Stimulated activated CD4-positive, alpha-beta T cell treated with anti-CD3 and anti-CD28 coated beads, TNF-alpha, amount 100 ng/mL, for 1 hour (primary cell): ENCODE measurements at regions not wholly inside any gene's neighbourhood (a gene's known extent, or its start where the extent isn't known, plus 50 kb on each side); places are given as distances from the start of the nearest gene placed in this dataset.
"Not testable (repeated sequence)": the region's sequence is repeated elsewhere in the genome, so short reads cannot be mapped to it uniquely, and the experiment has no call there.

Experiments
- DNase-seq, 3 donors: peaks; one replicate each; pipeline ENCODE4 v3.0.0-alpha.2; 2020; ENCODE audit warnings: low read depth in 3 of 3, low spot score in 1 of 3

DNA sequence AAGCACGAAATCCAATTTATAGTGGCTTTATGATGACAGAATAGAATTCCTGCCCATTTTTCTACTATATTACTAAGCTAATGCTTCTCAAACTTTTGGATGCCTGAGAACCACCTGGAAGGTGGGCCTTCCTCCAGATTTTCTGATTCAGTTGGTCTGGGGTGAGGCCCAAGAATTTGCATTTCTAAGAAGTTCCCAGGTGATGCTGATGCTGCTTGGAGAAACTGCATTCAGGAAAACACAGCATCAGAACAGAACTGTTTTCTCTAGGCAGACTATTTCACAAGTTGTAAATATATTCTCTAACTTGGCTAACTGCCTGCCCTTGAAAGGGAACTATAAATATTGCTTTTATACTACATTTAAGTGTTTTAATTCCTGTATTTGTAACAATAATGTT, 644.9 kb upstream of the DPPA4 start:
- DNase-seq: no peak

DNA sequence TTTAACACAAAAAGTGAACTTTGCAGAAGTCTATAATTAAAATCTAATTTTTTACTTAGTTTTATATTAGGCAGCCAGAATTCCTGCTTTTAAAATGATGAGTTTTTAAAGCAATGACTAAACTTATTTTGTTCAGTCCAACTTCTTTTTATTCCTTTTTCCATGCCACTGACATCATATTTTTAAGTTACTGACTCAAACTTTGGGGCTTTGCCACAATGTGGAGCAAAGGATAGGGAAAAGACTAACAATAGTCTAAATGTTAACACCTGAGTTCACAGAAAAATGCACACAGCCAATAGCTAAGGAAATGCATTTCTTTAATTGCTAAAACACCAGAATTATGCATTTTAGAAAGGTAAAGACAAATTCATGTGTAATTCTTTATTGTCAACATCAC, 647.6 kb upstream of the DPPA4 start:
- DNase-seq: no peak

DNA sequence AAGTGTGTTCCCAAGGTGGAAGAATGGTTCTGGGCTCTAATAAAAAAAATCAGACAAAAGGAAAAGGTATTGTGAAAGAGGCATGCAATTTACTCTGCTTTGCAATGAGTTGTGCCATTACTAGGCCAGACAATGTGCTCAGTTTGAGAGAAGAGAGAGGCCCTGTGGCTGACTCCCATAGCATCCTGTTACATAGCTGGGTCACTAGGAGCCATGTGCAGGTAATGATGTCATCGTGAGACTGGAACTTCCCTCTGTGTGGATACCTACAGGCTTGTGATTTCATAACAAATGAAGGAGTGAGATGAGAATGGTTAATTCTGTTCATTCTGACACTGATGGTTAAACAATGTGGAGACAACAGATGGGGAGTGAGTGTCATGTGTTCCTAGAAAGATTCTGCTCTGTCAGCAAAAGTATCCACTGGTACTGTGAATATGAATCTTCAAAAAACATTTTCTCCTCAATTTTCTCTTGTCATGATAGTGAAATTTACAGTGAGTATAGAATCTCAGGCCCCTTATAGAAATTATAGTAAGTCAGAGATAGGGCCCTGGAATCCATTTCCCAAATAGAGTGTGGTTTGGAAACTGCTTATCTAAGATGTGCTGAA, 648.7 kb upstream of the DPPA4 start:
- DNase-seq: no peak

DNA sequence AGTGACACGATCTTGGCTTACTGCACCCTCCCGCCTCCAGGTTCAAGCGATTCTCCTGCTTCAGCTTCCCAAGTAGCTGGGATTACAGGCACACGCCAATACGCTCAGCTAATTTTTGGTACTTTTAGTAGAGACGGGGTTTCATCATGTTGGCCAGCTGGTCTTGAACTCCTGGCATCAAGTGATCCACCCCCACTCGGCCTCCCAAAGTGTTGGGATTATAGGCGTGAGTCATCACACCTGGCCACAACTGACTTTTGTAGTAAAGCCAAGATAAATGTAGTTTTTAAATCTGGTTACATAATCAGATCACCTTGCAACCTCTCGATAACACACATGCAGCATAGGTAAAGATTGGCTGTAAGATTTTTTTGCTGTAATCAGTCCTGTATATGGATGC, 657.5 kb upstream of the DPPA4 start:
- DNase-seq: no peak

DNA sequence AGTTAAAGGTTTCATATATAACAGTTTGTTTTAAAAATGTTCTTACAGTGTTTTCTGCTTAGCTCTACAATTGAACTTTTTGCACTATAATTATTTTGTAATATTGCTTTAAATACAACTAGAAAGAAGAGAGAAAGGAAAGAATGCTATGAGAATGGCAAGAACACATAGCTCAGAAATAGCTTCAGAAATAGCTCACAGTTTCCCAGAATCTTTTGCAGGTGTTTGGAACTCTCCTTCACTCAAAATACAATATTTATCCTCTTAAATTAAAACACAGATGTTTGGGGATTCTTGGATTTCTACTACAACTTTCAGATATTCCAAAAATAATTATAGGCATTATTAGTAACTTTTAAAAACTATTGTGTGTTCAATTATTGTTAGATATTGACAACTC, 658.0 kb upstream of the DPPA4 start:
- DNase-seq: no peak

DNA sequence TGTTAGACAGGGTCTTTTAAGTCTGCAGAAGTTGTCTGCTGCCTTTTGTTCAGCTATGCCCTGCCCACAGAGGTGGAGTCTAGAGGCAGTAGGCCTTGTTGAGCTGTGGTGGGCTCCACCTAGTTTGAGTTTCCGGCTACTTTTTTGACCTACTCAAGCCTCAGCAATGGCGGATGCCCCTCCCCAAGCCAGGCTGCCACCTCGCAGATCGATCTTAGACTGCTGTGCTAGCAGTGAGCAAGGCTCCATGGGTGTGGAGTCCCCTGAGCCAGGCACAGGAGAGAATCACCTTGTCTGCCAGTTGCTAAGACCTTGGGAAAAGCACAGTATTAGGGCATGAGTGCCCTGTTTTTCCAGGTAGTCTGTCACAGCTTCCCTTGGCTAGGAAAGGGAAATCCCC, 664.6 kb upstream of the DPPA4 start:
- DNase-seq: not testable (repeated sequence)

DNA sequence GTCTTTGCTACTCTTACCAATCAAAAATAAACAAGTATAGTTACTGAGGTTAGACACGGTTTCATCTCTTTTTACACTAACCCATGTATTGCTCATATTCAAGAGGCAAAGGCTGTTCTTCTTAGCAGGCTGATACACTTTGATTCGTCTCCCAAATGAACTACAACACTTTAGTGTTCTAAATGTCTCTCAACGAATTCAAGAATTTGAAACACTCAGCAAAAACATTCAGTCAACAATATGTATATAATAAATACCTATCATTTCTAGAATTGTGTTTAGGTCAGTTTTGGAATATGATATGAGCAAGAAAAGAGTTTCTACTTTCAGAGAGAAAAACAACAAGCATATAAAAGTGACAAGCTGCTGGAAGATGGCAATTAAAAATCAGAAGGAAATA, 669.6 kb upstream of the DPPA4 start:
- DNase-seq: no peak

DNA sequence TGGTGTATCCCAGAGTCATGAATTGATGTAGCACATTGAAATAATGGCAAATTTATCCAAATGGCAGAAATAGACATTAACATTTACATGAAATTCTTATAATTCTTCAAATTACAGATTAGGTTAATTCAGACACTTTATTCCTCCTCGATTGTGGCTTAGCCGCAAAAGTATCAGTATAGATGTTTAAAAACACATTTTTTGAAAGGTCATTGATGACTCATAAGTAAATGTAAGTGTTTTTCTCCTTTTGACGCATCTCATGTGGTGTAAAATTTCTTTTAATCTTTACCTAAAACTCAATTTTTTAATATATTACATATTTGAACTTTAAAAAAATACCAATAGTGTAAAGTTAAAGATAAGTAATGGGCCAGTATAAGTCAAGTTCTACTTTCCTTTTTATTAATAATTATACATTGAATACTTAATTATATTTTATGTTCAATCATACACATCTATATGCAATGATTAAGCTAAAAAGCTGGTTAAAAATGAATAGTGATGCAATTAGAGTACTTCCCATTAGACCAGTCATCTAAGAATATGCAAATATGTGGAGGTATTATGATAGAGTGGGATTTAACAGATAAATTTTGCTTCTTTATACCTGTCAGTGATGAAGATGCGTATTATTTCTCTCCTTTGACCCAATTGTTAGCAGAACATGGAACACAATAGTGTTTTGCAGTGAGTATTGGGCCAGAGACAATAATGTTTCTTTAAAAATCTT, 678.1 kb upstream of the DPPA4 start:
- DNase-seq: no peak

DNA sequence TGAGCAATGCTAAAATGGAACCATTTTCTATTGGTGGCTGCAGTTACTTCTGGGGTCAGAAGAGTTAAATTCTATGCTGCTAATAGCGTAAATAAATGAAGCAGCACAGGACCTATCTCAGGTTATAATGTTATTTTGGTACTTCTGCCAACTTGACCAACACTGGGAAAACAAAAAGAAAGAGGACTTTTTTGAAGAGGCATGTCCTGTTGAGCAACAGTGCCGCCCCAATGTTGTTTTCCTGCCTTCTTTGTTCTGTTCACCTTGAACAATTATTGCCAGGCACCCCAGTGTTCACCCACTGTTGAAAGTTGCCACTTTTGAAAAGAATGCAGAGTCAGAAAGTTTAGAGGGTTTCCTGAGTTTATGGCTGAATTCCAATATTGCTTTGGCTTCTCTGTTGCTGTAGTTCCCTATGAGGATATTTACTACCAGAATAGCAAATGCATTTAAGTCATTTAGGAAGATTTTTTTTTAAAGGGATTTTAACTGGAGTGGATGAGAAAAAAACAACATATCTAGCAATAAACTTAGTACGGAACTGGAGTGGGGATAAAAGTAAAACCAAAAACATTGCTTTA, 679.0 kb upstream of the DPPA4 start:
- no peak for DNase-seq

DNA sequence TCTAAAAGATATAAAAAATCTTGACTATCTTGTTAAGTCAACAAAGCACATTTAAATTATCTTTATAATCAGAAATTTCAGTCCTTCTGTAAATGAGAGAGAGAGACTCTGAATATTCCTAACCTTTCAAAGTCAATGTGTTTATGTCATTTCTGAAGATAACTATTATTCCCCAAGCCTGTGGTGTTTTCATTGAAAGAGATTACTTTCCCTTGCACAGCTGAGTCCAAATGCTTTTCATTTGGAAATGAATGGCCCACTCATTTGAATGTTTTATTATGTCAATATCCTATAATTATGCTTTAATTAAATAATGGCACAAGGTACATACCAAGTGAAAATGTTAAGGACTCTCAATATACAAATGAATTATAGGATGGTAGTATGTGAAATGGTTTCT, 680.0 kb upstream of the DPPA4 start:
- no peak for DNase-seq

DNA sequence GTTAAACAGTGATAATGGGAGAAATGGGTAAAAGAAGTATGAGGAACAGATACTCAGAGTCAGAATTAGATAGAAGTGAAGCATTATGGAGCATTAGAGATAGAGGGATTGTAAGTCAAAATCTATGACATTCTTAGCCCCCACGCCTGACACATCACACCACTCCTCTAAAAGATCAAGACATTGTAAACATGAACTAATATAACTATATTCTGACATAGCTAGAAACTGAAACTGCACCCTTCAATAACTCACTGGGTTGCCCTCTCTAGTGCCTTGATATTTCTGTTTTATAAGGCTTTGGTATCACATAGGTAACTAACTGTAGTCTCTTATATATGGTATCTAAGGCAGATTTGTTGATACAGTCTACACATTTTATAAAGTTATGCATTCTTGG, 684.3 kb upstream of the DPPA4 start:
- no peak for DNase-seq

DNA sequence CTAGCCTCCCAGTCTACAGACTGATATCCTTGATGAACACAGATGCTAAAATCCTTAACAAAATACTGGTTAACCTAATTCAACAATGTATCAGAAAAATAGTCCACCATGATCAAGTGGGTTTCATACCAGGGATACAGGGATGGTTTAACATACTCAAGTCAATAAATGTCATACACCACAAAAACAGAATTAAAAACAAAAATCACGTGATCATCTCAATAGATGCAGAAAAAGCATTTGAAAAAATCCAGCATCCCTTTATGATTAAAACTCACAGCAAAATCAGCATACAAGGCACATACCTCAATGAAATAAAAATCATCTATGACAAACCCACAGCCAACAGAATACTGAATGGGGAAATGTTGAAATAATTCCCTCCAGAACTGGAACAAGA, 685.7 kb upstream of the DPPA4 start:
- DNase-seq: not testable (repeated sequence)

DNA sequence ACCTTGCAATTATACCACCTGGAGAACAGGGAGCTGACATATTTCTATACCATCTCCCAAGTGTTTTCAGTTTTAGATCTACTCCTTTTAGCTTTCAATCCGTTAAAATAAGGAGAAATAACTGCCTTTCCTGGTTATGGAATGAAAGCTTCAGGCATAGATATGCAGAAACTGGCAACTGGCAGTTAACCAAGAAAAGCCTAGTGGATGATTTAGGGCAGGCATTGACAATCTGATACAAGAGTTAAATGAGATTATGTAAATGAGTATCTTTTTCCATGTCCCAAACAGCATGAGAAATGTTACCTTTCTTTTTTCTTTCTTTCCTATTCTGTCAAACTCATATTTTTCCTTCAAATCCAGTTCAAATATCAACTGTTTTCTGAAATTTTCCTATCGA, 689.1 kb upstream of the DPPA4 start:
- no peak for DNase-seq

DNA sequence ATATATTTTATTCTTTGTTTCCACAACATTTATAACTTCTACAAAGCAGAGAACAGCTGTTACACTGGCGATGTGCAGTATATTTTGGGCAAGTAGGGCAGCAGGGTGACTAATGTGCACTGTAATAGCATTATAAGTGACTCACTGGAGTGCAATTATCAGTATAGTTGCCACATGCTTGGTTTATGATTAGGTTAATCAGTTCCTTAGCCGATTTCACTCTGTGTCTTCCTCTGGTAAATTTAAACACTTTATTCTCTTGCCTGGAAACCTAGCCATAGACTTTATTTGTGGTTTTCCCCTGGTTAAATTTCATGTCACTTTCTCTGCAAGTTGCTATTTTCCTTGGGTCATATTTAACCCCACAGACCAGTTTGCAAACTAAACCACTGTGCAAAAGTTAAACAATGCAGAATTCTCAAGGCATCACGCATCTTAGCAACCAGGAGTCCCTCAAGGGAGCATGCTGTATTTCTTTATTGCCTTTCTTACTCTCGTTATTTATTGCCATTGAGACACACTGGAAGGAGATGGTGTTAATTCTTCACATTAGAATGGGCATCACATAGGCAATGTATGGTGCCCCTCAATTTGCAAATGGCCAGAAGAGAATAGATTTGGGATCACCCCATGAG, 690.2 kb upstream of the DPPA4 start:
- DNase-seq: no peak

DNA sequence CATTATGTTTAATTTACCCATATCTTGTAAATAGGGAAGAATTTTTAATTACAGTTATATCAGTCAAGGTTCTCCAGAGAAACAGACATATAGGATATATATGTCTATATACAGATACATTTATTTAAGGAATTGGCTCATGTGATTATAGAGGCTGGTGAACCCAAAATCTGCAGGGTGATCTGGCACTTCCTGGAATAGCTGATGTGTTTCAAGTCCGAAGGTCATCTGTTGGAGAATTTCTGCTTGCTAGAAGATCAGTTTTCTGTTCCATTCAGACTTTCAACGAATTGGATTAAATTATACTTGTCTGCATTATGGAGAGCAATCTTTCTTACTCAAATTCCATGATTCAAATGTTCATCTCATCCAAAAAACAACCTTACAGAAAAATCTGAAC, 694.6 kb upstream of the DPPA4 start:
- DNase-seq: no peak

DNA sequence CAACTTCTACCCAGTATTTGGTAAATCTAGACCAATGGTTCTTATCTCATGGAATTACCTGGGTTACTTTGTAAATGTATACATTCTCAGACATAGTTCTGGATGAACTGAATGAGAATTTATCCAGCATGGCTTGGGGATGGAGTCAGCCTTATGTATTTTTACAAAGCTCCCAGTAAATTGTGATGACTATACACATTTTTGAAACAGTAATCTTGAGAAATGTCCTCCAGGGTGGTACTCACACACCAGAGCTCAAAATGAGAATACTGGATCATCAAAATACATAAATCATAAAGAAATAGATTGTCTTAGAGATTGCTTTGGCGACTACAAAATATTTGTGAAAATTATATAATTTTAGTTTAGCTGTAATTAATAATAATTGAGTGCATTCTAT, 722.1 kb upstream of the DPPA4 start:
- no peak for DNase-seq

DNA sequence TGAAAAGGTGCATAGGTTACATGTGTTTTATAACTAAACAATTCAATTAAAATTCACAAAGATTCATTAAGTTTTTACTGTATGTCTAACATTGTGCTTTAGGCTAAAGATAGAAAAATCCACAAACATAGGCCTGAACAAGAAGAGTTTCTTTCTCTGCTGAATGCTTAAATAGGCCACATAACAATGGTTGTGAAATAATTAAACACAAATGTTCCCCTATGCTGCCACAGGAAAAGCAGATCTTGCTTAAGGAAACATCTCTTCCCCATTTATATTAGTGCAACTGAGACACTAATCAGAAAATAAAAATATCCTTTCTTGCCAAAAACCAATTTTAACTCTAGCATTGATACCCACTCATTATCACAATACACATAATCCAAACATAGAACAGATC, 725.4 kb upstream of the DPPA4 start:
- no peak for DNase-seq

DNA sequence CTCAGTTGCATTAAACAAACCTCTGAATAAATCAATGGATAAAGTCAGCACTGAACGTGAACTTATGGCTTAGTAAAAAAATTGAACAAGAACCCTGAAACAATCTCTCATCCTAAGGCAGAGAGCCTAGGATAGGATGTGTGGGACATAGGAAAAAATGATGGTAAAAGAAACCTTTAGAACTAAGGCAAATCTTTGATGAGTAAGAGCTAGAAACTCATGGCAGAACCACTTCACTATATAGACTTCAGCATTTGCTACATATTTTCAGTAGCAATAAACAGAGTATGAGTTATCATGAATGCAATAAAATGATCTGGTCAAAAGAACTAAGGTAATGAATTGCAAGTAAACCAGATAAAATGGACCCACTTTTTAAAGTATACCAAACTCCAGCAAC, 725.8 kb upstream of the DPPA4 start:
- DNase-seq: no peak

DNA sequence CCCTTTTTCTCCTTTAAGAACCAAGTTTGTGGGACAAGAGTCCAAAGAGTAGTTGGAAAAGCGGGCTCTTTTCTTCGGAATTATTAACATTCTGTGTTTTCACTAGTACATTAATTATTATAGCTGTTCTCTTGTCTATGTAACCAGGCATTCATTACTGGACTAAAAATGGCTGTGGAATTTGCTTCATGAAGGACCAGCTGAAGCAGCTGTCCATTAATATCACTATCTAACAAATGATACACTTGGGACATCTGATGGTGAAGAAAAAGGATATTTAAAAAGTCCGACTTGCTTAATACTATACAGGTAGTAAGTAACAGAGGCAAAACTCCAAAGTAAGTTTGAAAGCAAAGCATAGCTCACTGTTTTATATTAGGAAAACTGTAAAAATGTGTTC, 728.9 kb upstream of the DPPA4 start:
- no peak for DNase-seq

DNA sequence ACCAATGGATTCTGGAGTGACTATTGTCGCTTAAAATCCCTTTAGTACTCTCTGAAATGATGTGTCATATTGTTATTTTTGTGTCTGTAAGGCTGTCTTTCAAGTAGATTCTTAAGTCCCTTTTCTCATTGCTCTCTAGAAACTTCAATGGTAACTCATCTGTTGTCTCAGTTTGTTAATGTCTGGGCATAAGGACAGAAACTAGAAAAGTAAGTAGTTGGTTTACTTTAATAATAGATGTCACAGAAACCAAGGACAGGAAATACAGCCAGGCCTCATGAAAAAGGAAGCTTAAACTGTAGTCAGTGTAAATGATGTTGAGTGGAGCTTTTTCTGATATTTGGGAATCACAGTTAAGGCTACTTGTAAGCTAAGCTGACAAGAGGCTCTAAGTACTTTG, 730.2 kb upstream of the DPPA4 start:
- DNase-seq: no peak

DNA sequence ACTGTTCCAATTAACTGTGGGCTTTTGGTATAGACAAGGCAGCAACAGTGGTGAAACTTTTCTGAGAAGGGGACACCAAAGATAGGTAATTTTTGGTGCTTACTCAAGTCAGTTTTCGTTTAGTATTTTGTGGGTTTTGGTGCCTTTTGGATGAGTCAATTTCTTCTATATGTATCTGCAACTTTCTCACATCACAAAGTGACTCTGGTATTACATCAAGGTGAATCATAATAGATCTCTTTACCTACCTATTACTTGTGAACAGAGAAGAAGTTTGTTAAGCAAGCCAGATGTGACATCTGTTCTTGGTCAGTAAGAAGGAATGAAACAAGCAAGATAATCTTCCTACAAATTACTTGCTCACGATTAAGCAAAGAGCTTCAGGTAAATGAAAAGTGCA, 732.4 kb upstream of the DPPA4 start:
- DNase-seq: no peak

DNA sequence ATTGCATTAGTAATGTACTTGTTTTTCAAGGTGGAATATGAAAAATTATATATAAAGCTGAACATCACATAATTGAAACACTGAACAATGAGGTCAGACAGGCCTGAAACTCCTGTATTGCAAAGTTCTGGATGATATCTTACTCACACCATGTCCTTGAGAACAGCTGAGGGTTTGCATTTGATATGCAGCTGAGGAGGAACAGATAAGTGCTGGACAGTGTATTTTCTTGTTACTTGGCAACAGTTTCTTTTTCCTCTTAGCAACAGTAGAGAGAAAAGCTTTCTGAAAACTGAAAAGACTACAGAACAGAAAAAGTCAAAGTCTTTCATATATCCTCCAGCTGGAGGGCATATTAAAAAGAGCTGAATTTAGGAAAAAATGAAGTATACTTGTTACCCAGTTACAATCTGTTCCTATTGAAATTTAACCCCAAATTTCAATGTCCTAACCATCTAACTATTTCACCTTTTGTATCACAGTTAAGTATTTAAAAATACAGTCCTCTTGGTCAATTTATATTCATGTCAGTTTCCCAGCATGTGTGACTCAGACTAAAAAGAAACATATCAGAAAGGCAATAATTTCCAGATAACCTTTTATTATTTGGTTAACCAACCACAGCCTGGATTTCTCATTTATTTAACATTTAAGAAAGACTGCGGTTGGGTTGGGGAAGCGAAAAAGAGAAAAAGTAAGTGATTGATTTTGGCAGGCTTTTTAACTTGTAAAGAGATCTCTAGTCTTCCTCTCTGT, 733.0 kb upstream of the DPPA4 start:
- no peak for DNase-seq
